ENCODE measurements at regions not wholly inside any gene's neighbourhood (a gene's known extent, or its start where the extent isn't known, plus 50 kb on each side); places are given as distances from the start of the nearest gene placed in this dataset.
"Not testable (repeated sequence)": the region's sequence is repeated elsewhere in the genome, so short reads cannot be mapped to it uniquely, and the experiment has no call there.

DNA sequence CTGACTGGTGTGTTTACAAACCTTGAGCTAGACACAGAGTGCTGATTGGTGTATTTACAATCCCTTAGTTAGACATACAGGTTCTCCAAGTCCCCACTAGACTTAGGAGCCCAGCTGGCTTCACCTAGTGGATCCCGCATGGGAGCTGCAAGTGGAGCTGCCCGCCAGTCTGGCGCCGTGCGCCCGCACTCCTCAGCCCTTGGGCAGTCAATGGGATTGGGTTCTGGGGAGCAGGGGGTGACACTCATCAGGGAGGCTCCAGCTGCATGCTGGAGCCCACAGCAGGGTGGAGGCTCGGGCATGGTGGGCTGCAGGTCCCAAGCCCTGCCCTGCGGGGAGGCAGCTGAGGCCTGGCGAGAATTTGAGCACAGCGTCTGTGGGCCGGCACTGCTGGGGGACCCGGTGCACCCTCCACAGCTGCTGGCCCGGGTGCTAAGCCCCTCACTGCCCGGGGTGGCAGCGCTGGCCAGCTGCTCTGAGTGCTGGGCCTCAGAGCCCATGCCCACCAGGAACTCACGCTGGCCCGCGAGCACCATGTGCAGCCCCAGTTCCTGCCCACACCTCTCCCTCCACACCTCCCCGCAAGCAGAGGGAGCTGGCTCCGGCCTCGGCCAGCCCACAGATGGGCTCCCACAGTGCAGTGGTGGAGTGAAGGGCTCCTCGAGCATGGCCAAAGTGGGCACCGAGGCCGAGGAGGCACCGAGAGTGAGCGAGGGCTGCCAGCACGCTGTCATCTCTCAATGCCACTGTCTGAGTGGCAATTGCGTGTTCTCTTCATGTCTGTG is 290.6 kb upstream of the RGPD4 start:
- not testable (repeated sequence) for H3K4me1 ChIP-seq (ENCODE audit: control insufficient read depth in 1 of 2, insufficient read depth in 2 of 2, low read length in 2 of 2); H3K9me3 ChIP-seq (ENCODE audit: insufficient read depth, low read depth, low read length); H3K79me2 ChIP-seq (ENCODE audit: control insufficient read depth, insufficient read depth, low read length, poor library complexity); H2BK5ac ChIP-seq (ENCODE audit: low read depth, low read length, poor library complexity); H3K27me3 ChIP-seq (ENCODE audit: insufficient read depth, low read length); H3K4ac ChIP-seq (ENCODE audit: low read depth, low read length); H4K91ac ChIP-seq (ENCODE audit: low read depth, low read length); H3K18ac ChIP-seq (ENCODE audit: low read length); H3K4me3 ChIP-seq (ENCODE audit: low read depth, low read length); H2BK12ac ChIP-seq (ENCODE audit: low read length); H3K9ac ChIP-seq (ENCODE audit: low read length); H3K27ac ChIP-seq (ENCODE audit: low read depth, low read length); H2AFZ ChIP-seq (ENCODE audit: insufficient read depth, low read length, poor library complexity); H3K14ac ChIP-seq (ENCODE audit: low read length); DNase-seq; H3K4me2 ChIP-seq (ENCODE audit: low read length); H3K36me3 ChIP-seq (ENCODE audit: control insufficient read depth in 1 of 2, insufficient read depth in 2 of 2, low read length in 2 of 2); H2BK120ac ChIP-seq (ENCODE audit: insufficient read depth, low read length, poor library complexity); H3K23ac ChIP-seq (ENCODE audit: low read length); H2AK5ac ChIP-seq (ENCODE audit: low read length); H4K8ac ChIP-seq (ENCODE audit: low read depth, low read length); H4K12ac ChIP-seq (ENCODE audit: low read depth, low read length); H3K79me1 ChIP-seq (ENCODE audit: low read length)
- no CpG with 5 or more reads among the region's 28 CpGs for WGBS (ENCODE audit: extremely low coverage, insufficient coverage, insufficient read length)

- Histone ChIP-seq H4K8ac (ENCODE audit: low read depth, low read length) (no peak overlapping the region), H3K4me2 (ENCODE audit: low read length) (no peak overlapping the region), H4K12ac (ENCODE audit: low read depth, low read length) (no peak overlapping the region), H2AK5ac (ENCODE audit: low read length) (no peak overlapping the region), H3K27ac (ENCODE audit: low read depth, low read length) (no peak overlapping the region), H4K91ac (ENCODE audit: low read depth, low read length) (no peak overlapping the region), H3K9ac (ENCODE audit: low read length) (no peak overlapping the region), H2BK12ac (ENCODE audit: low read length) (no peak overlapping the region), H3K4me1 (ENCODE audit: control insufficient read depth in 1 of 2, insufficient read depth in 2 of 2, low read length in 2 of 2) (no peaks in the 10 kb centered on the region), H2BK5ac (ENCODE audit: low read depth, low read length, poor library complexity) (no peak overlapping the region), H3K9me3 (ENCODE audit: insufficient read depth, low read depth, low read length) (no peaks in the 10 kb centered on the region), H3K4ac (ENCODE audit: low read depth, low read length) (no peak overlapping the region), H3K79me2 (ENCODE audit: control insufficient read depth, insufficient read depth, low read length, poor library complexity) (no peaks in the 10 kb centered on the region), H3K79me1 (ENCODE audit: low read length) (no peaks in the 10 kb centered on the region), H3K14ac (ENCODE audit: low read length) (no peak overlapping the region), H3K27me3 (ENCODE audit: insufficient read depth, low read length) (no peaks in the 10 kb centered on the region), H2BK120ac (ENCODE audit: insufficient read depth, low read length, poor library complexity) (no peak overlapping the region), H3K4me3 (ENCODE audit: low read depth, low read length) (no peak overlapping the region), H3K23ac (ENCODE audit: low read length) (no peak overlapping the region), H3K18ac (ENCODE audit: low read length) (no peak overlapping the region), H2AFZ (ENCODE audit: insufficient read depth, low read length, poor library complexity) (no peak overlapping the region), H3K36me3 (ENCODE audit: control insufficient read depth in 1 of 2, insufficient read depth in 2 of 2, low read length in 2 of 2) (no peaks in the 10 kb centered on the region)
- WGBS (ENCODE audit: extremely low coverage, insufficient coverage, insufficient read length): no CpG with 5 or more reads among the region's 5 CpGs
- DNase-seq: peak in 1 of 2 donors; percentile 5
These were observed 284.4 kb upstream of the RGPD4 start for GRCh38 chr2:107542314-107542740.

GRCh38 chr2:107543793-107544192 is 282.9 kb upstream of the RGPD4 start:
- Histone ChIP-seq H3K27ac (ENCODE audit: low read depth, low read length) (no peak overlapping the region), H3K14ac (ENCODE audit: low read length) (no peak overlapping the region), H2BK5ac (ENCODE audit: low read depth, low read length, poor library complexity) (no peak overlapping the region), H4K91ac (ENCODE audit: low read depth, low read length) (no peak overlapping the region), H3K23ac (ENCODE audit: low read length) (no peak overlapping the region), H3K27me3 (ENCODE audit: insufficient read depth, low read length) (no peaks in the 10 kb centered on the region), H4K8ac (ENCODE audit: low read depth, low read length) (no peak overlapping the region), H2BK120ac (ENCODE audit: insufficient read depth, low read length, poor library complexity) (no peak overlapping the region), H3K4me3 (ENCODE audit: low read depth, low read length) (no peak overlapping the region), H2AK5ac (ENCODE audit: low read length) (no peak overlapping the region), H2AFZ (ENCODE audit: insufficient read depth, low read length, poor library complexity) (no peak overlapping the region), H3K9me3 (ENCODE audit: insufficient read depth, low read depth, low read length) (no peaks in the 10 kb centered on the region), H3K4me2 (ENCODE audit: low read length) (no peak overlapping the region), H3K79me1 (ENCODE audit: low read length) (no peaks in the 10 kb centered on the region), H3K18ac (ENCODE audit: low read length) (no peak overlapping the region), H3K4me1 (ENCODE audit: control insufficient read depth in 1 of 2, insufficient read depth in 2 of 2, low read length in 2 of 2) (no peaks in the 10 kb centered on the region), H3K79me2 (ENCODE audit: control insufficient read depth, insufficient read depth, low read length, poor library complexity) (no peaks in the 10 kb centered on the region), H3K36me3 (ENCODE audit: control insufficient read depth in 1 of 2, insufficient read depth in 2 of 2, low read length in 2 of 2) (no peaks in the 10 kb centered on the region), H4K12ac (ENCODE audit: low read depth, low read length) (no peak overlapping the region), H3K4ac (ENCODE audit: low read depth, low read length) (no peak overlapping the region), H3K9ac (ENCODE audit: low read length) (no peak overlapping the region), H2BK12ac (ENCODE audit: low read length) (no peak overlapping the region)
- no CpG with 5 or more reads among the region's 3 CpGs for WGBS (ENCODE audit: extremely low coverage, insufficient coverage, insufficient read length)
- DNase-seq: no peak

GRCh38 chr2:107545066-107545465 is 281.6 kb upstream of the RGPD4 start:
- WGBS (ENCODE audit: extremely low coverage, insufficient coverage, insufficient read length): no CpG with 5 or more reads among the region's 11 CpGs
- H3K79me2 ChIP-seq (ENCODE audit: control insufficient read depth, insufficient read depth, low read length, poor library complexity): no peaks in the 10 kb centered on the region
- H3K27me3 ChIP-seq (ENCODE audit: insufficient read depth, low read length): no peaks in the 10 kb centered on the region
- no peak overlapping the region for H4K12ac ChIP-seq (ENCODE audit: low read depth, low read length)
- no peak overlapping the region for H3K27ac ChIP-seq (ENCODE audit: low read depth, low read length)
- H4K8ac ChIP-seq (ENCODE audit: low read depth, low read length): no peak overlapping the region
- H2BK5ac ChIP-seq (ENCODE audit: low read depth, low read length, poor library complexity): no peak overlapping the region
- H2BK120ac ChIP-seq (ENCODE audit: insufficient read depth, low read length, poor library complexity): no peak overlapping the region
- H3K36me3 ChIP-seq (ENCODE audit: control insufficient read depth in 1 of 2, insufficient read depth in 2 of 2, low read length in 2 of 2): no peaks in the 10 kb centered on the region
- H3K4me1 ChIP-seq (ENCODE audit: control insufficient read depth in 1 of 2, insufficient read depth in 2 of 2, low read length in 2 of 2): no peaks in the 10 kb centered on the region
- no peaks in the 10 kb centered on the region for H3K9me3 ChIP-seq (ENCODE audit: insufficient read depth, low read depth, low read length)
- no peaks in the 10 kb centered on the region for H3K79me1 ChIP-seq (ENCODE audit: low read length)
- no peak overlapping the region for H2AK5ac ChIP-seq (ENCODE audit: low read length)
- H3K4ac ChIP-seq (ENCODE audit: low read depth, low read length): no peak overlapping the region
- H3K18ac ChIP-seq (ENCODE audit: low read length): no peak overlapping the region
- DNase-seq: no peak
- H2BK12ac ChIP-seq (ENCODE audit: low read length): no peak overlapping the region
- no peak overlapping the region for H2AFZ ChIP-seq (ENCODE audit: insufficient read depth, low read length, poor library complexity)
- H3K23ac ChIP-seq (ENCODE audit: low read length): no peak overlapping the region
- no peak overlapping the region for H3K4me2 ChIP-seq (ENCODE audit: low read length)
- no peak overlapping the region for H3K14ac ChIP-seq (ENCODE audit: low read length)
- no peak overlapping the region for H3K4me3 ChIP-seq (ENCODE audit: low read depth, low read length)
- H4K91ac ChIP-seq (ENCODE audit: low read depth, low read length): no peak overlapping the region
- no peak overlapping the region for H3K9ac ChIP-seq (ENCODE audit: low read length)

Measured in trophoblast cell (in vitro differentiated cells and primary cell).